Ramos (cell line): ENCODE measurements at regions not wholly inside any gene's neighbourhood (a gene's known extent, or its start where the extent isn't known, plus 50 kb on each side); places are given as distances from the start of the nearest gene placed in this dataset.

ENCODE experiments used
- in situ Hi-C: fragments of 300-500 bp; cut with MboI; formaldehyde crosslinking; loops from one replicate; pipeline ENCODE4 v1.14.3; 2022; ENCODE audit warnings: low sequenced_read_pairs; ENCODE audit not compliant: unreplicated experiment

GRCh38 chr4:16290681-16291420, 64.6 kb upstream of the TAPT1 start:
- in situ Hi-C loops, result loop anchor here (25.0 kb wide), 3 partner anchors 804 to 1171 kb away; no protein-coding TSS in a partner anchor

- in situ Hi-C loops, result loop anchor here (25.0 kb wide), 3 partner anchors 803 to 1172 kb away; no protein-coding TSS in a partner anchor
Measured at GRCh38 chr4:16289897-16290554, 63.8 kb upstream of the TAPT1 start.

GRCh38 chr4:16284050-16284449, 57.8 kb upstream of the TAPT1 start:
- in situ Hi-C loops, result loop anchor here (25.0 kb wide), 3 partner anchors 797 to 1178 kb away; no protein-coding TSS in a partner anchor

GRCh38 chr4:16278178-16278577, 51.9 kb upstream of the TAPT1 start:
- in situ Hi-C loops, result loop anchor here (25.0 kb wide), 3 partner anchors 791 to 1184 kb away; no protein-coding TSS in a partner anchor
